PC-3 (cell line): ENCODE measurements at regions not wholly inside any gene's neighbourhood (a gene's known extent, or its start where the extent isn't known, plus 50 kb on each side); places are given as distances from the start of the nearest gene placed in this dataset.

Experiments
- EZH2 ChIP-seq: fragments of 300-600 bp; sonication (generic); IDR thresholded peaks from one replicate; pipeline ENCODE4 v1.6.1; 2017; ENCODE audit warnings: antibody characterized with exemption, mild to moderate bottlenecking, low read length; ENCODE audit not compliant: unreplicated experiment
- TF ChIP-seq, protein P1 (sequence below): fragments of 300-600 bp; sonication (generic); conservative IDR thresholded peaks from 2 replicates; pipeline ENCODE4 v1.5.1; 2017; ENCODE audit warnings: antibody characterized with exemption, low read depth, mild to moderate bottlenecking, low read length

DNA sequence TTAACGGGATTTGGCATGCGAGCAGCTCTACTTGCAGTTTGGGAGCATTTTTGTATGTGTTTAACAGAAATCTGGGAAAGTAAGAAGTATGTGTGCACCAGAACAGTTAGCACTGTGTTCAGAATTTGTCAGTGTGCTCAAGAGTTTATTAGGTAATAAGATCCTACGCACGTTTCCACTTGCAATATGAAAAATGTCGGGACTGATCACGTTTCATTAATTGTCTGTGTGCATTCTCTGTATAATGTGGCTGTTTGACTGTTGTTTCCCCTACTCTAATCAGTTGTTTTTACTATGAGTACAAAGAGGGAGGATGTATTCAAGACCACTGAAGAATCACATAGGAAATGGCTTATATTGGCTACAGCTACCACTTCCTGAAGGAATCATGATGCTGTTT is 349.7 kb upstream of the POU3F2 start:
- TF ChIP-seq, protein P1, sequence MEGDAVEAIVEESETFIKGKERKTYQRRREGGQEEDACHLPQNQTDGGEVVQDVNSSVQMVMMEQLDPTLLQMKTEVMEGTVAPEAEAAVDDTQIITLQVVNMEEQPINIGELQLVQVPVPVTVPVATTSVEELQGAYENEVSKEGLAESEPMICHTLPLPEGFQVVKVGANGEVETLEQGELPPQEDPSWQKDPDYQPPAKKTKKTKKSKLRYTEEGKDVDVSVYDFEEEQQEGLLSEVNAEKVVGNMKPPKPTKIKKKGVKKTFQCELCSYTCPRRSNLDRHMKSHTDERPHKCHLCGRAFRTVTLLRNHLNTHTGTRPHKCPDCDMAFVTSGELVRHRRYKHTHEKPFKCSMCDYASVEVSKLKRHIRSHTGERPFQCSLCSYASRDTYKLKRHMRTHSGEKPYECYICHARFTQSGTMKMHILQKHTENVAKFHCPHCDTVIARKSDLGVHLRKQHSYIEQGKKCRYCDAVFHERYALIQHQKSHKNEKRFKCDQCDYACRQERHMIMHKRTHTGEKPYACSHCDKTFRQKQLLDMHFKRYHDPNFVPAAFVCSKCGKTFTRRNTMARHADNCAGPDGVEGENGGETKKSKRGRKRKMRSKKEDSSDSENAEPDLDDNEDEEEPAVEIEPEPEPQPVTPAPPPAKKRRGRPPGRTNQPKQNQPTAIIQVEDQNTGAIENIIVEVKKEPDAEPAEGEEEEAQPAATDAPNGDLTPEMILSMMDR, result no peak
- no peak for TF ChIP-seq EZH2
